NCI-H1105 (cell line): ENCODE measurements at regions not wholly inside any gene's neighbourhood (a gene's known extent, or its start where the extent isn't known, plus 50 kb on each side); places are given as distances from the start of the nearest gene placed in this dataset.
A peak's percentile ranks its signal among the peaks of the same experiment; 100 is the strongest.

Experiments
- DNase-seq: peaks from one replicate; lab custom pipeline; 2025; lab: John Stamatoyannopoulos, UW

DNA sequence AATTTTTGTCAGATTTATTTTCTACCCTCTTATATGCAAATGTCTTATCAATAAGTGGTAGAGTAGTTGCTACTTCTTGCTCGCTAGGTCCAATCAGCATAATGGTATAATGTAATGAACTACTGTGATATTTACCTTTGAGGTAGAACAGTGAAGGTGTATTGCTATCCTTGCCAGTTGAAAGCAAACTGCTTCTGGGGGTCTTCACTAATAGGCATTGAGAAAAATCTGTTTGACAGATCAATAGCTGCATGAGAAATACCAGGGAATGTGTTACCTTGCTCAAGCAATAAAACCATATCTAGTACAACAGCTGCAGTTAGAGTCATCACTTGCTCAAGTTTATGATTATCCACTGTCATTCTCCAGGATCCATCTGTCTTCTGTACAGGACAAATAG, 50.1 kb upstream of the EFEMP1 start:
- DNase-seq, result no peak

DNA sequence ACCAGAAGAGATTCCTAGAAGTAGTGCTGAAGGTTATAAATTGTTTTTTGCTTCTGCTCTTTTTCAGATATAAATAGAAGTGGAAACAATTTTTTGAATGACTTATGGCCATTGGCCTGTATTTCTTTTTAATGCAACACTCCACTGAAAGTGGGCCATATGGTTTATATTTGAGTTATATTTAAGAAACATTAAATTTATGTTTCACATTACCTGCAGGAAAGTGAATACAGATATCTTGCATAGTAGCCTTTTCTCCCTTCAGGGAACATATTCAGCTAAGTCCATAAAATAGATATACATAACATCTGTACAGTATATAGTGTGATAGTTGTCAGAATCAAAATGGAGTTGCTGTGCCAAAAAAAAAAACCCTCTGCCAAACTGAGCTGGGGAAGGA, 53.1 kb upstream of the EFEMP1 start:
- DNase-seq, result no peak

DNA sequence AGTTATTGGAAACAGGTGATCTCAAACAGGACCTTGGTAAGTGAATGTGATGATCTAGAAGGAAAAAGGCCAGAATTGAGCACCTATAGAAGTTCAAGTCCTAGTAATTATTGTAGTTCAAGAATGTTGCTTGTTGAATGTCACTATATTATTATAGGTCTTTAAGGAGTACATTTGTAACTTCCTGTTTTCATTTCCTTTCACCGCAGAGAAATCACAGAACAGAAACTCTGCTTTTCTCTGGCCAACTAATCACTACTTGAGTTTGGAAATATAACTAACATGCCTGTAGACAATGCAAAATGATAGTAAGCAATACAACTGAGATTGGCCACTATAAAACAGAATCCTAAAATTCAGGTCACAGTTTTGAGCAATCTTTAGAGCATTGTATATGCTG, 61.8 kb upstream of the EFEMP1 start:
- DNase-seq, result no peak

DNA sequence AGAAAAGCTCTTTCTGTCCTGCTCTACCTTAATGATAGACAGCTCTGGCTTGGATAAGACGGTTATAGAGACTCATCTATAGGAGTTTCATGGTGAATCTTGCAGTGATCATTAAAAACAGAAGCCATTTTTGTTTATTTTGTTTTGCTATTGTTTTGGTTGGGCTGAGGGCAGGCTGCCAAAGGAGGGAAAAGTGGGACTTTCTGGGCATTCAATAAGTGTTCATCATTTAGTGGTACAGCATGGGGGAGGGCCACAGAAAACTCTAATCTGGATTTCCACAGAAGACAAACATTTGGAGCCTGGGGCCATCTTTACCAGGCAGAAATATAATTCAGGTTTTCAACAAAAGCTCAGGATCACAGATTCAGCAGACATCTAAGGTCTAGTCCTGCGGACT, 62.4 kb upstream of the EFEMP1 start:
- no peak for DNase-seq

DNA sequence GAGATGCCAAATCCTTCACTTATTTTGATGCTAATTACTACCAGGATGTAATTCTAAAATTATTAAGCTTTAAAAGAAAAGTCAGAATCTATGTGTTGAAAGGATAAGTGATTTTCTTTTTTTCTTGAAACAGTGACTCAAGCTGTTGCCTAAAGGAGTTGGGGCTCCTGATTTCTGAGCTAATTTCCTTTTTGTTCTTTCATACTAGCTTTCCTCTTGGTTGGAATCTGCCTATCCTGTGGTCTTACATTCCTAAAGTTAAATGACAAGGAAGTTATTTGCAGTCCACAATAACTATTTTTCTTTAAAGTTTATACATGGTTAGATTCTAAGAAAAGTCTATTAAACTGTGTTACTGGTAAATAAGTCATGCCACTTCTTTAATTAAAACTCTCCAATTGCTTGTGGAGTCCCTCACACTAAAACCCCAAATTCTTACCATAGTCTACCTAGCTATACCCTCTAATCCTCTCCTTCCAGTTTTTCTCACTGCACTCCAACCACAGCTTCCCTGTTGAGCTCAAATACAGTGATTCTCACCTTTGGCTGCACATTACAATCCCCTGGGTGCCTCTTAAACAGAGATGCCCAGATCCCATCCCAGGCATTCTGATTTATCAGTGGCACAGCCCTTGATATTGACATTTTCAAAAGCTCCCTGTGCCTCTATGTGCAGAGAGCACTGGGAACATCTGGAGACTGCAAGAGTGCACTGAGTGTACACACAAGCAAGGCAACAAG, 63.3 kb upstream of the EFEMP1 start:
- no peak for DNase-seq

DNA sequence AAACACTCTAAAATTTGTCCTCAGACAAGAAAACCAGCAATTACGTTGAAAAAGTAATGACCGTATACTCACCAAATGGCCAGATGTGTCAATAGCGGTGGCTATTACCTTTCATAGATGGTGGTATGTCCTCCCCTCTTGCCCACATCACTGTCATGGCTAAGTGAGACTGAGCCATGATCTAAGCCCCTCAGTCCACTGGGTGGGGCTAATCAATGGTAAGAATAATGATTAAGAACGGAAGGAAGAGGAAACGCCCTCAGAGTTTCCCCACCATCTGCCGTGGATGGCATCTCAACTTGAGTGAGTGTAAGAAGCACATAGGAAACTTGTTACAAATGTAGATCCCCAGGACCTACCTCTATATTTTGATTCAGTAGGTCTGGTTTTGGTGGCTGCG, 65.8 kb upstream of the EFEMP1 start:
- no peak for DNase-seq

DNA sequence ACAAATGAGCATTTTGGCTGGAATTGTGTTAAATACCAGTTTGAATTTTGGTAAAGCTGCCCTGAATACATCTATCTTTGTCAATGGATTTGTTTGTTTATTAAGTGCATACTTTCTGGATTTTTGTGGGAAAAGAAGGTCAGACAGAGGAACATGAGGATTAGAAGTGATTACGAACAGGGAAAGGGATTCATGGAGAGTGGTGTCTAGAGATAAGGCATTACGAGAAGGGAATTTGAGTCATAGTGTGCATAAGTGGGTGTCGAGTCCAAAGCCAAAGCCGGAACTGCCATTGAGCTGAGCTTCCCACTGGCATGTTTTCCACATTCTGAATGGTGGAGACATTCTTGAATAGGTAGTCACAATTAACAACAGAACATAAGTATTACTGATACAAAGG, 68.9 kb upstream of the EFEMP1 start:
- no peak for DNase-seq

DNA sequence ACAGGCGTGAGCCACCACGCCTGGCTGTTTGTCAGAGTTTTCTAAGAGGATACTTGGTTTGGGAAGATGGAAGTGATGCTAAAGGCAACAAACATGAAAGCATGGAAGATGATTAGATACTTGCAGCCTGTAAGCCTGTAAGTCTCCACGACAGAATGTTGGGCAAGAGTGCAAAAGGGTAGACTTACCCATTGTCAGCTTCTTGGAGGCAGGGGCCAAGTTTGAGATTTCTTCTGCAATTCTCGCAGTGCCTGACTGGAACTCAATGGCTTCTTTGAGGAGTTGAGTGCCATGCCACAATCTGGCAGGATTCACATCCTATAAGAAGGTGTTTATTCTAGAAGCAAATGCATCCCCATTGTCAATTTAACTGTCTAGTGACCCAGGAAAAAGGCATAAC, 70.1 kb upstream of the EFEMP1 start:
- DNase-seq, result no peak

DNA sequence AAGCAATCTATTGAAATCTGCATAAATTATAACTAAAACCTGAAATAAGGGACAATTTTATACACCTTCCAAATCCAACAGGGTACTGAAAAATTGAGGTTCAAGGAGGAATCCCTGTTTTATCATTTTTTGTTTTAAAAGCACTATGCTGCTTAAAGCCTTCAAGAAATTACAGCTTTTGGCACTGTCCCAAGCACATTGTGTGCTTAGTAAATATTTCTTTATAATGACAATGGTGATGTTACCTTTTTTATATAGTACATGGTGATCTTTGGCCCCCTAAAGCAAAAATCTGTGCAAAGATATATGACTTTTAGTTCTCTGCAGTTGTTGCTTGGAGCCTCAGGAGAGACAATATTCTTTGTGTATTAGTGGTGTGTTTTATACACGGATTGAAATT, 71.6 kb upstream of the EFEMP1 start:
- DNase-seq, result no peak

DNA sequence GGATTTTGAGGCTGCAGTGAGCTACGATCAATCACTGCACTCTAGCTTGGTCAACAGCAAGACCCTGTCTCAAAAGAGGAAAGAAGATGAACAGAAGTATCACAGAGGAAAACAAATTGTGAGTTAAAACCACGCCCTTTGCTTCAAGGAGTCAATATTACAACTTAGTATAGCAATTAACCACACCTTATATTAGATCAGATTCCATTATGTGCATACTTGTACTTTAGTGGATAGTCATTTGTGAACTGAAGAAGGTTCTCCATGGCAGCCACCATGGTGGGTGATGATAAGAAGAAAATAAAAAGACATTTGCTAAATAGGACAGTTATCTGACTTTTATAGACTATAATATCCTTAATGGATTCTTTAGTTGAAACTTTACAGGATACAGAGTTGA, 72.3 kb upstream of the EFEMP1 start:
- DNase-seq, result no peak

DNA sequence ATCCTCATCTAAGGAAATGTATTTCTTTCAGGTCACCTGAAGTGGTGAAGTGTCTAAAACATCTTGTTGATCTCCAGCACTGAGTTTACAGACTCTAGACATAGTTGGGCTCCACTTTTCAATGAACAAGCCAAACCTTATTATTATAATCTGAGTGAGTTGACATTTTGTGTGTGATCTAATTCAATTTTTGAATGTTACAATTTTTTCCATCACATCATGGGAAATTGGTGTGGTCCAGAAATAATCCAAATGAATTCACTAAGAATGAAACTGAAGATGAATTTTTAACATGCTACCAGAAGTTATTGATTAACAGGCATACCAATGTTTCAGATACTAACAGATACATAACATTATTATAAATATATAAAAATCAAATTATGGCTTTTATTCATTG, 75.6 kb upstream of the EFEMP1 start:
- DNase-seq, result no peak

DNA sequence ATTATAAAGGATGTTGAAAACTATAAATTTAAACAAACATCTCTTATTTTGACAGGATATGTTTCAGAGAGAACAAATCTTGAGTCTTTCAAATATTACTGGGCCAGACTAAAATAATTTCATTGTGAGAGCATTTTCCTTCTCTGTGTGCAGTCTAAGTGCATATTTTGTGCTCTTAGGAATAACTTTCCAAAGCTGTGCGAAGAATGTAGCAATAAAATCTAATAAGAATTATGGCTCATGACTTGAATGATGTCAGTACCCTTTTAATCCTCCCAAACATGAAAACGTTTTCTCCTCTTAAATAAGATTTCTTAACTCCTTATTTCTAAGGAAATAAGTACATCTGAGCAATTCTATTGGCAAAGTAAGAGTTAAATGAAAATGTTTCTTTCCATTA, 76.2 kb upstream of the EFEMP1 start:
- DNase-seq, result no peak

DNA sequence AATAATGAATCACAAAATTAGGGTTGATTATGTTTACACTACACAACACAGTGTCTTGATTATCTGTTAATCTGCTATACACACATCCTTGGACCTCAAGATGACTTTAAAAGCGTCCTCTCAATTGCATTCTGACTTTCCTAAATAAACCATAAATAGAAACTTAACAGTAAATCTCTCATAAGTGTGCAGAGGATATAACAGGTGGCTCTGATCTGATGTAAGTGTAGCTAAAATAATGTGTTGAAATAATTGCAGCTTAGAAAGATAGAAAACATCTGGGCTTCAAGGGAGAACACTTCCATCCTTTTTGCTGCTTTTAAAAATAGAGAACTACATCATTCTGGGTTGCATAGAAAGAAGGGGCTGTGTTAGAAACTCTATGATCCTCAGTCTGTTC, 78.4 kb upstream of the EFEMP1 start:
- DNase-seq, result no peak

DNA sequence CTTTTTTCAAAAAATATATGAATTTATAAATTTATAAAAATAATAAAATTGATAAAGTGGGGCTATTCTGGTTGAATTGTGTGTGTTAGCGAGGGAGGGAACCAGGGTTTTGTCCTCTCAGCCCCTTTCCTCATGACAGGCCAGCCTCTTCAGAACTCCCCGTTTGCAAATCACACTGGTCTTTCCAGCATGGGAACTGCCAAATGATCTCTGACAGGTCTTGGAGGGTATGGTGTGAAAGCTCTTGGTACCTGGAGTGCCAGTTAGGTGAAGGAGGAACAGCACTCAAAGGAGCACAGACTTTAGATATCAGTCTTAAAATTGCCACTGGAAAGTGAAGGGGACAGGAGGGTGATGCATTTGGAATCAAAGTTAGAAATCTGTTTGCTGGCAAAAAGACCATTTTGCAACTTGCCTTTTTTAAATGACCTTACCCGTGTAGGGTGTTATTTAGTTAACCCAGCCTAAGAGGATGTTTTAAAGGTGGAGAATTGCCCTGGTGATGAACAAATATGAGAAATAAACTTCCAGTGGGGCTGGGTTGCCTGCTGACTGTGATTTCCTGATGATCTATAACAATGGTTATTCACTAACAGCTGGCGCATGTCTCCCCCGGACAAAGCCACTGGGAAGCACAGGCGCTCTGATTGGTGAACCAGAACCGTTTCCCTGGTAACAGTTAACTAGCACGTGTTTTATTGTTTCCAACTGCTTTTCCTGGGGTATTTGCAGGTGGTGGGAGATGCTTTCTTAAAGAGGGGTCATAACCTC, 85.3 kb upstream of the EFEMP1 start:
- peak; percentile 81 for DNase-seq

DNA sequence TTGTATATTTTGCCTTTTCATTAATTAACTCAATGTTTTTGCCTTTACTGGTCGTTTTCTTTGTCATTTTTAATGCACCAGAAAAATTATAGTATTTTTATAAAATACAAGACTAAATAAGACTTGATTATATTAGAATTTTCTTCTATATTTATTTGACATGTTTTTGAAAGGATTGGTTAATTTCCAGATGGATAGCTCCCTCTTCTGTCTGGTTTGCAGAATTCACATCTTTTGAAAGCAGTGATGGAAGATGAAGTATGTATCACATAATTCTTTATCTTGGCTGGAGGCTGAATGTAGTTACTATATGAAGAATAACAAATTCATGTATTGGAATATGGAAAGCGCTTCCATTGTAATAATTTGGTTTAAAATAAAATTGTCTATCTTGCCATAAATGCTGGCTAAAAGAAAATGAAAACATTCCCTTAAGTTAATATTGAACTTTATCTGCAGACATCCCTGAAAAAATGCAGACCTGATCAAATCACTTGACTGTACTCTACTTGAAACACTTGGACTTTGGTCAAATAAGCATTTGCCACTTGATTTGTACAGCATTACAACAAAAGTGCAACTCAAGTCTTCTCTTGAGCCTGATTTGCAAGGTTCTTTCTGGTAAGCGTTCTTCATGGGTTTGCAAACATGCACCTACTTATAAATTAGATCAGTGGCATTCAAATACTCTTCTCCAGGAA, 86.3 kb upstream of the EFEMP1 start:
- DNase-seq, result peak; percentile 27

DNA sequence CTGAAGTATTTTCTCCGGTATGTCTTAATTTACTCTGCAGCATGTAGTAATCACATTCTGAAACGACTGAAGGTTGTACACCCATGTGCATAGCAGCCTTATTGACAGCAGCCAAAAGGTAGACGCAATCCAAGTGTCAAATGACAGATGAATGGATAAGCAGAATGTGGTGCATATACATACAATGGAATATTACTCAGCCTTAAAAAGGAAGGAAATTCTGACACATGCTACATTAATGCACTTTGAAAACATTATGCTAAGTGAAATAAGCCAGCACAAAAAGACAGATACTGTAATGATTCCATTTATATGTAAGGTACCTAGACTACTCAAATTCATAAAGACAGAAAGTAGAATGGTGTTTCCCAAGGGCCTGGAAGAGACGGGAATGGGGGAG, 88.0 kb upstream of the EFEMP1 start:
- DNase-seq, result no peak

DNA sequence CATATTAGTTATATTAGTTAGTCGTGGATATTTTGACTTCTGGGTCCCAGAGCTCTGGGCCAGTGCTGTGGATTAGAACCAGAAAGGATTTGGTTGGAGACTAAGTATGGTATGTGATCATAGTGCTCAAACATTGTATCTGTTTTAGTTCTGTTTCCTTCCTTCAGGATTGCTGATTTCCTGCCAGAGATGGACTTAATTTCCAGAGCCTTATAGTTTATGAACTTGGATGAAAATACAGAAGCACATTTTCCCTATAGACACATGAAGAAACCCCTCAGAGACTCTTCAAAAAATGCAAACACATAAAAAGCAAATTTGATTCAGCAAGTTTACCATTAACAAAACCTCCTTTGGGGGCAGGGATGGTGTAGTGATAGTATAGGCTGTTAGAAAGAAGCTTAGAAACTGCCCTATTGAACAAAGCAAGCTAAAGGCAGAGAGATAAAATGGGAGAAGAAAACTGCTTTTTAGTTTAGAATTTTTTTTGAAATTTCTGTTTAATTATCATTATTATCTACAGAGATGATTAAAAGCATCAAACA, 88.7 kb upstream of the EFEMP1 start:
- DNase-seq, result no peak

DNA sequence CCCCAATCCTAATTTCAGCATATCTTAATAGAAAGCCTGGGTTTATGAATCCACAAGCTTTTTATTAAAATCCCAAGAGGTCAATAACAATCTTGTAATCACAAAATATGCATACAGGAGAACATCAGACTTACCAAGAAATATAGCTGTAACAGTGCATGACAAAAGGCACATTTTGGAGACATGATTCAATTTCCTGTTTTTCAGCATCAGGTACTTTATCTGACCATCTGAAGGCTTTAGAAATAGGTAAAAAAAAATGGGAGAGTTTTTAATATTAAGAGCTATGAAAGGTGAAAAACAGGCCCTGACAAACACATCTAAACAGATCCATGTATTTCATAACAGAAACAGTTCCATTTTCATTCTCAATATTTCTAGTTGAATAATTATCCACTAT, 89.9 kb upstream of the EFEMP1 start:
- DNase-seq, result no peak

DNA sequence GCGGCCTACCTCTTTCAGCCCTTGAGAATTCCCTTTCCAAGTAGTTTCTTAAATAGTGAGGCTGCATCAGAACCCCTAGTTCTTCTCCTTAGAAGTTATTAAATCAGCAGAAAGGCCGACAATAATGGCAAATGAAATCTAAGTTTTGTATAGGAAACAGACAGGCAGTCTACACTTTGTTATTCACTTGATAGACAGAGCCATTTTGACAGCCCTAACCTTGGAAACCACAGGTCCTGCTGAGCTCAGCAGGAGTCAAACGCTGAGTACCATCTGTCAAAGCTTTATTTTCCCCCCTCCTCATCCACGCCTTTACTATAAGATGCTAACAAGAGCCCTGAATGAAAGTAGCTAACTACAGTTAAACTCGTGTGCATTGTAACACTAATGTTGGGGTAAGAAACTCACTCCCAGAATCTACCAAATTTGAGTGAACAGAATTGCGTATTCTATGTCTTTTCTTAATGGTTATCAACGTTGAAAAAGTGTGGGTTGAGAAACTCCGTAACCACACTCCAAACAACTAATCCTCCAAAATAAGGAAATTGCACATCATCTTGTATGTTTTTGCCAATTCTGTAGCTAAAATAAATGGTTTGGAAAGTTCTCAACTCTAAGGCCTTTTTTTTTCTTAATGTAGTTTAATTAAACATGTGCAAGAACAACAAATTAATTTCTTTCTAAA, 90.6 kb upstream of the EFEMP1 start:
- no peak for DNase-seq

DNA sequence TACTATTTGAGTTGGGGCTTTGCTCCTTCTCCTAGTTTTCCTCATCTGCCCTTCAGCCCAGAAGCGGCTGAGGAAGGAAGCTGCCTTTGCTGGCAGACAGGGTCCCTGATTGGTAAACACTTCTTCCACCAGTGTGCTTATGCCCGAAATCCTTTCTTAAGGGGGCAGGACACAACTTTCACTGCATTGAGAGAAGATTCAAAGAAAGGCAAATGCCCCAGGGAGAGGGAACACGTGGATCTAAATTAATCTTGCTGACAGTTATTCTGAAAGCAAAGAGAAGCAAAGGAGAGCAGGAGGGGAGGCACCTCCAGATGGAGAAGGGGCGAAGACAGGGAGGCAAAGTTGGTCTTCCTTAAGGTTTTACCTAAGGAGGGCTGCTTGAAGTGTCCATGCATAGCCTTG, 92.1 kb upstream of the EFEMP1 start:
- DNase-seq, result no peak

DNA sequence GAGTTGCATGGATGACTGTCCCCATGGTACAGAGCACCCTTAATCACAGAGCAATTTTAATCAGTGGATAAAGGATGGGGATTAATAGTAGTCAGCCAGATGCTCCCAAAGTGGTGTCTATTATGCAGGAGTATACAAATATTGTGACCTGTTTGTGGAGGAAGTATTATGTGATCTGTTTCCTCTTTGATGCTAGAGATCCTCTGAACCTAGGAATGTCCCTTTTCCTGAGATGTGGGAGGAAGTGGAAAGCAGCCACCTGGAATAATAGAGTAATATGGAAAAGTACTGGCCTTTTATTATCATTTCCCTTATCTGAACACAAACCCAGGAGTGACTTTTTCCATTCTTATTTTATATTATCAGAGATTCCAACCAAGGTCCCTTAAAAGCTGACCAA, 94.2 kb upstream of the EFEMP1 start:
- DNase-seq, result no peak

DNA sequence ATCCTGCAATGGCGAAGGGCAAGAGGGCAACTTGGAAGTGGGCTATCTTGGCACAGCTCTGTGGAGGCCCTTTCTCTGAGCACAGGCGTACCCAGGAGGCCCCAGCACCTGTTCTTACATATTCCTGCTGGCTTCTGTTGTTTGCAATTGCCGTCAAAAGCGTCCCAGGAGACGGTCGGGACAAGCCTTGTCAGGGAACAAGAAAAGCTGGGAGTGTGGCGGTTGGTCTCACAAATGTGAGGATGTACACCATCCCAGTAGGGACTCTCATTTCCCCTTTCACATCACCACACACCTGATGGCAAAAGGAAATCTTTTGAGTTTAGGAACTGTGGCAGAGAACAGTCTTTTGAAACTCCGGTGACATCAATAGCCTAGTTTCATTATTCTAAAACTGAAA, 94.7 kb upstream of the EFEMP1 start:
- DNase-seq, result no peak

DNA sequence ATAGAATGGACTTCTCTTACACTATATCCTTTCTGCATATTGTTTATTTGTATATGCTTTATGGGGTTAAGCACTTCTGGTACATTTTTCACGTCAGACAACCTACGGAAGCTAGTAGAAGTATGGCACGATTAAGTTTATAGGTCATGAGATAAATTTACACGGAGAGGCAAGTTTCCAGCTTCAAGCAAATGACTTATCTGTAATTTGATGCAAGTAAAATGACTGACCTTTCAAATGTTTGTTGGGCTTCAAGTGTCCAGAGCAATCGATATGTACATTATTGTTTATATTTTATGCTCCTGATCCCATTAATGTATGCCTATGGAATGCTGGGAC, 97.5 kb upstream of the EFEMP1 start:
- no peak for DNase-seq
